ENCODE measurements at regions not wholly inside any gene's neighbourhood (a gene's known extent, or its start where the extent isn't known, plus 50 kb on each side); places are given as distances from the start of the nearest gene placed in this dataset.
"Not testable (repeated sequence)": the region's sequence is repeated elsewhere in the genome, so short reads cannot be mapped to it uniquely, and the experiment has no call there.

GRCh38 chr7:65251851-65252620 is 121.6 kb upstream of the ZNF92 start:
- peak in 1 of 5 donors; percentile 51 for DNase-seq

GRCh38 chr7:65250697-65251395 is 122.8 kb upstream of the ZNF92 start:
- no peak for DNase-seq

DNA sequence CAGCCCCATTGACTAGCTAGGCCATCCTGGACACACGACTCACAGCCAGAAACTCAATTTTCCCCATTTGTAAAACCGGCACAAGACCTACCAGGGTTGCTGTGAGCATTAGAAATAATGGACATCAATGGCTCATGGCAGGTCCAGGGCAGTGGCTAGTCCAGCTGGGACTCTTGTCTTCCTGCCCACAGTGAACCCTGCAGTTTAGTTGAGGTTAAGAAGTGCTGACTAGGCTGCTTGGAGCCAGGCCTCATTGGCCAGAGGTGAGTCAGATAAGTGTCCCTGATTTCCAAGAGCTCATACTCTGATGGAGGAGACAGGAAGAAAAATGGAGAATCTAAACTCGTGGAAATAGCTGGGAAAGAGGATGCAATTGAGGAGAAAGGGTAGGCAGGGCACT is 123.4 kb upstream of the ZNF92 start:
- no peak for DNase-seq

DNA sequence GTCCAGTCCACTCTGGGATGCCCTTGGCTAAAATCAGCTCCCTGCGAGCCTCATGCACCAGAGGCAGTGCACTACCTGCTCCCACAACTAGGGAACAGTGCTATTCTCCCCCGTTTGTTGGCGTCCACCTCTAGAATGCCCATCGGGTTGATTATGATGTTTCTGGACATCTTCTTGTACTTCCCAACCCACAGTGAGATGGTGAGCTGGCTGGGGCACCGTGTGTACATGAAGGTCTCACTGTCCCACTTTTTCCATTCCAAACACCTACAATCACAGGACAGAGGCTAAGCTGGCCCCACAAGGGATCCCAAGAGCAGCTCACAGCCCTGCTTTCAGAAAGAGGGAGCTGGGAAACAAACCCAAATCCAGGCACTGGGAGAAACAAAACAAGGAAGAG is 126.2 kb upstream of the ZNF92 start:
- DNase-seq, result no peak

GRCh38 chr7:65239707-65240352 is 133.8 kb upstream of the ZNF92 start:
- DNase-seq, result no peak

DNA sequence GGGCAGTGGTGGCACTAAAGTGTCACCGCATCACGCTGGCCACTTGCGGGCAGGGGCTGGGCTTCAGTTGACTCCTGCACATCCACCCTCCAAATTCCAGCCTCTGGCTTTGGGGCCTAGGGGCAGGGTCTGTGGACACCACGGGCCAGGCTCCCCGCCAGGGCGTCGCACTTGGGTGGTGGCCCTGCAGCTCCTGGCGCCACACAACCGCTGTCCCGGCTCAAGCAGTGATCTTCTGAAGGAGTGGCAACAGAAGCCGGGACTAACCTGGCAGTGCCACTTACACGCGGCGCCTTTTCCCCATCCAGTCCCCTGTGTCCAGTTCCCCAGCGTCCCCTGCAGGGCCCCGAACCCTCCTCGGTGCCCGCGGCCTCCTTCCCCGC is 134.3 kb upstream of the ZNF92 start:
- no peak for DNase-seq

DNA sequence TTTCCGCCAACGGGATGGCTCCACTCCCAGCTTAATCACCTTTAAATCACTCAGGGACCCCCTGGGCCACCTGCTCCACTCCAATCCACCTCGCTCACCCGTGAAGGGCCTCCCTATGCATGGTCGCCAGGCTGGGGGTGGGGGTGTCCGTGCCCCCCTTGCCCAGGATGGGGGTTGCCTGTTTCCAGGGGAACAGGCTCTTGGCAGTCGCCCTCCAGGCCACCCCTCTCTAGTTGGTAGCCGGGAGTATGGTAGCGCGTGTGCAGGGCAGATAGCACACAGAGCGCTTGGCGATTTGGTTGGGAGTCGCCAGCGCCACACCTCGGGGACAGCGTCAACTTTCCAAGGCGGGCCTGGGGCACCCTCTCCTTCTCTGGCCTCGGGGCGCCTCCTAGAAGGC is 134.9 kb upstream of the ZNF92 start:
- DNase-seq, result no peak

GRCh38 chr7:65235586-65235985 is 138.1 kb upstream of the ZNF92 start:
- DNase-seq, result no peak

- DNase-seq, result peak in 1 of 5 donors; percentile 8
These were observed 140.1 kb upstream of the ZNF92 start for GRCh38 chr7:65233409-65234034.

- DNase-seq, result no peak
These were observed 143.4 kb upstream of the ZNF92 start for GRCh38 chr7:65230231-65230630.

DNA sequence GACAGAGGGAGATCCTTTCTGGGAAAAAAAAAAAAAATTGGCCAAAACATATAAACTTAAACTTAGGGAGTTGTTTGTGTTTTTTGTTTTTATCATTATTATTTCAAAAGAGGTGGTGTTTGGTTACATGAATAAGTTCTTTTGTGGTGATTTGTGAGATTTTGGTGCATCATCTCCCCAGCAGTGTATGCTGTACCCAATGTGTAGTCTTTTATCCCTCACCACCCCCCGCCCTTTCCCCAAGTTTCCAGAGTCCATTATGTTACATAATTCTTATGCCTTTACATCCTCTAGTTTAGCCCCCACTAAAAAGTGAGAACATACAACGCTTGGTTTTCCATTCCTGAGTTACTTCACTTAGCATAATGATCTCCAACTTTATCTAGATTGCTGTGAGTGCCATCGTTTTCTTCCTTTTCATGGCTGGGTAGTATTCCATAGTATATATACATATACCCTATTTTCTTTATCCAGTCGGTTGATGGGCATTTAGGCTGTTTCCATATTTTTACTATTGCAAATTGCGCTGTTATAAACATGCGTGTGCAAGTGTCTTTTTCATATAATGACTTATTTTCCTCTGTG is 148.1 kb upstream of the ZNF92 start:
- DNase-seq, result no peak

DNA sequence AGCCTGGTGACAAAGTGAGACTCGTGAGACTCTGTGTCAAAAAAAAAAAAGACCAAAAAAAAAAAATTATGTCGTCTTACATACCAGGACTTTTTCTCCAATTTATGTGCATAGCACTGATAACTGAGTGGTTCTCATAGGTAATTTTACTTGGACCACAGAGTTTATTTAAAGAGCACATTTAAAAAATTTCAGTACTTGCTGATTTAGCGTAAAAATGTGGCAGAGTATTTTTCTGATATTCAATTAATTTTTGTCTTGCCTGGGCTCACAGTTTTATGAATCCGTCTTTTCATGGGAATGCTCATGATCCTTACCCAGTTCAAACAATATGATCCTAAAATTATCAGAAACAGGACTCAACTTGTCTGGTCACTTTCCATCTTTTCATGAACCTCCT is 151.0 kb upstream of the ZNF92 start:
- DNase-seq, result no peak

DNA sequence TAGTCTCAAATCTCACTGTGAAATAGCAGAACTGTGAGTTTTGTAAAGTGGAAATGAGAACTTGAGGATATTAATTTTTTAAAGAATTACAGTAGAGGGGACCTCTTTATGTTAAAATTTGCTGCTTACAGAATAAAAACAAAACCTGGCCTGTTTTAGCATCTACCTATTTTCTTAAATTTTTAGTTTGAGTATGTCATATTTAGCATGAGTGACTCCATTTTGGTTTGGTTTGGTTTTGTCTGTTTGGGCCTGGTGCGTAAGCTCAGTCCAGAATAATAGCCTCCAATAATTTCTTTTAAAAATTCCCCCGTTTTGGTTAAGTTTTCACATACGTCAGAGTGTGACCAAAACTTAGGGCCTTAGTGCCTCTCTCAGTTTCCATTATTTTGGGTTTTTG is 152.0 kb upstream of the ZNF92 start:
- DNase-seq, result no peak

DNA sequence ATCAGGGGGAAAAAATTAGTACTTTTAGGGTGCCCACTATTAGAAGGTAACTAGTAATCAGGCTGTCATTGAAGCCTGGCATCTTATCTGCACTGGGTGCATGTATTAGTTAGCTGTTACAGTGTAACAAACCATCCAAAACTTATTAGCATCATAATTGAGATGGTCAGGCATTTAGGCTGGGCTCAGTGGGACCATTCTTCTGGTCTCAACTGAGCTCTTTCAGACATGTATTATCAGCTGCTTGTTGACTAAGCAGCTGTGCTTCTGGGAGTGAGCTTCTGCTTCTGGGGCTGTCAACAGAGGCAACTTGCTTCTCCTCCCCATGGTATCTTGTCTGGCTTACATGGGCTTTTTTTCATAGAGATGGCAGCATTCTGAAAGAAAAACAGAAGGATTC is 154.0 kb upstream of the ZNF92 start:
- no peak for DNase-seq

DNA sequence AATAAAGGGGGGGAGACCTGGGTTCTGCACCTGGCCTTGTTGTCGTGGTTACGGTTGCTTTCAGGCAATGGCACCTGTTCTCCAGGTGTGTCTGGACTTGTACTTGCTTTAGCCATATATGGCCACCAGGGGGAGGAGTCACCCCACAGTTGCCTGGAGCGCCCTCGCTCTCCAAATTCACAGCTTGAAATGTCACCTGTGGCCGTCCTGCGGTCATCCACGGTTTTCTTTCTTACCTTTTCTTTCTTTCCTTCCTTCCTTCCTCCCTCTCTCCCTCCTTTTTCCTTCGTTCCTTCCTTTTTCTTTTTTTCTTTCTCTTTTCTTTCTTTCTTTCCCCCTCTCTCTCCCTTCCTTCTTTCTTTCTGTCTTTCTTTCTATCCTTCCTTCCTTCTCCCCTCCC is 157.2 kb upstream of the ZNF92 start:
- peak; percentile 43 to 60 (median 47) for DNase-seq

GRCh38 chr7:65213260-65213659 is 160.4 kb upstream of the ZNF92 start:
- not testable (repeated sequence) for DNase-seq

DNA sequence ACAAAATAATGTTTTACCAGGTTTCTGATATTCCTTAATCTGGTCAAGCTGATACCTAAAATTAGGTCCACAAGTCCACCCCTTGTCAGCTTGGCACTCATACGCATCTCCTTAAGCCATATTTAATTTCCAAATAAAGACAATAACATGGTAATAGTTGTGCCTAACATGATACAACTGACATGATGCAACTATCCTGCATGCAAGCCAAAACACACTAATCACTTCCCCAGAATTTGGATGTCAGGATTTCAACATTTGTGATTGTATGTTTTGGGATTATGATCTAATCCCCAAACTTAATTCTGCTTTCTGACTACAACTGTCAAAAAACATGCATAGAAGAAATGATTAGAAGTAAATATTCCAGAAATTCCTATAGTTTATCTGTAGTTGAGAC is 174.4 kb upstream of the ZNF92 start:
- not testable (repeated sequence) for DNase-seq

GRCh38 chr7:65193334-65194058 is 180.2 kb upstream of the ZNF92 start:
- DNase-seq, result not testable (repeated sequence)

DNA sequence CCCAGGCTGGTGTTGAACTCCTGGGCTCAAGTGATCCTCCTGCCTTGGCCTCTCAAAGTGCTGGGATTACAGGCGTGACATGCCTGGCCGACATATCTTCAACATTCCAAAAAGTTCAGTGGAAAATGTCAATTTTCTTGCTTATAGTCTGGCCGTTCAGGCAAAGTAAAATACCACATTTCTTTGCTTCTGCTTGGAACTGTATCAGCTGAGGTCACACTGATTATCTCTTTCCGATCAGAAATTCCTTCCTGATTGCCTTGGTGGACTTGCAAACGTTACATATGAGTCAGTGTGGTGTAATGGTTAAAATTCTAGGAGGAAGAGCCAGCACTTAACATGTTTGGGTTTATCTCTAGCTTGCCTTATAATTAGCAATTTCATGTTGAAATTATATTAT is 170.6 kb upstream of the ERV3-1 start:
- DNase-seq, result not testable (repeated sequence)

- not testable (repeated sequence) for DNase-seq
These were observed 143.6 kb upstream of the ERV3-1 start for GRCh38 chr7:65150105-65150504.

- DNase-seq, result not testable (repeated sequence)
These were observed 139.8 kb upstream of the ERV3-1 start for GRCh38 chr7:65146118-65146914.
